Endothelial cell of umbilical vein (primary cell): ENCODE measurements at regions not wholly inside any gene's neighbourhood (a gene's known extent, or its start where the extent isn't known, plus 50 kb on each side); places are given as distances from the start of the nearest gene placed in this dataset.

Source experiments
- BruUV-seq: library from RNA; stranded (reverse); fragments of 400-500 nt; replicated peaks from 2 replicates; lab custom pipeline; 2021; lab: Mats Ljungman, UMichigan
- CTCF ChIA-PET: fragments of 300-600, 350-600 bp; sonication (Branson Sonifier 250); formaldehyde crosslinking; loops from one replicate; lab custom pipeline; 2021; ENCODE audit warnings: antibody characterized with exemption, inconsistent platforms; lab: Charles Lee
- POLR2A ChIA-PET: fragments of 300-600, 350-600 bp; sonication (Branson Sonifier 250); formaldehyde crosslinking; loops from one replicate; lab custom pipeline; 2021; ENCODE audit warnings: antibody characterized with exemption, inconsistent platforms; lab: Charles Lee
- DNase-seq: peaks from one replicate; pipeline ENCODE4 v3.0.0-alpha.2; 2011; ENCODE audit warnings: low read depth, low spot score
- FAIRE-seq: peaks from 2 replicates; lab custom pipeline; 2011; peaks lifted over from hg19 to GRCh38; lab: Jason Lieb, UNC
- H2AFZ ChIP-seq: 2 replicates; pipeline ENCODE4 v1.6.0; 2012; ENCODE audit warnings: low read depth, low read length, control low read depth, inconsistent platforms
- H3K27ac ChIP-seq: 2 replicates; pipeline ENCODE4 v1.5.1; 2011; ENCODE audit warnings: low read depth, mild to moderate bottlenecking, control low read depth, low read length, moderate library complexity; ENCODE audit not compliant: insufficient read depth
- H3K27me3 ChIP-seq, 2 experiments: 2 replicates each; pipeline versions ENCODE4 v1.6.0 to v1.6.1; 2011; ENCODE audit warnings: low read length in 2 of 2, mixed read lengths in 1 of 2; ENCODE audit not compliant: control insufficient read depth in 2 of 2, insufficient read depth in 2 of 2
- H3K36me3 ChIP-seq, 2 experiments: 2 replicates in 1 of 2; 3 replicates in 1 of 2; pipeline ENCODE4 v1.5.1; 2011; ENCODE audit warnings: low read length in 2 of 2, mild to moderate bottlenecking in 1 of 2, moderate library complexity in 1 of 2; ENCODE audit not compliant: control insufficient read depth in 2 of 2, insufficient read depth in 2 of 2; ENCODE audit errors: extremely low read depth in 1 of 2
- H3K4me1 ChIP-seq: 3 replicates; pipeline ENCODE4 v1.5.1; 2011; ENCODE audit warnings: mild to moderate bottlenecking, low read length; ENCODE audit not compliant: control insufficient read depth, insufficient read depth; ENCODE audit errors: extremely low read depth
- H3K4me2 ChIP-seq: 2 replicates; pipeline ENCODE4 v1.6.1; 2011; ENCODE audit warnings: low read length, control low read depth, mixed read lengths; ENCODE audit not compliant: insufficient read depth
- H3K4me3 ChIP-seq, 3 experiments: fragments of 200-600 bp in 1 of 3; sonication (generic), shearing (Covaris generic) in 1 of 3; replicated peaks in 1 of 3; 2 replicates each; pipeline ENCODE4 v1.5.1; 2011 to 2016; ENCODE audit warnings: control low read depth in 3 of 3, low read length in 3 of 3, mild to moderate bottlenecking in 2 of 3, inconsistent platforms in 1 of 3, low read depth in 1 of 3, moderate library complexity in 1 of 3; ENCODE audit not compliant: insufficient read depth in 1 of 3
- H3K79me2 ChIP-seq: 2 replicates; pipeline ENCODE4 v1.6.0; 2012; ENCODE audit warnings: low read length, inconsistent platforms; ENCODE audit not compliant: control insufficient read depth, insufficient read depth
- H3K9ac ChIP-seq: replicated peaks from 2 replicates; pipeline ENCODE3; 2011; ENCODE audit warnings: low read length, control low read depth; ENCODE audit not compliant: insufficient read depth; ENCODE audit errors: extremely low read depth
- H3K9me1 ChIP-seq: replicated peaks from 3 replicates; pipeline ENCODE4 v1.6.0; 2011; ENCODE audit warnings: mild to moderate bottlenecking, low read length; ENCODE audit not compliant: control insufficient read depth, insufficient read depth; ENCODE audit errors: extremely low read depth
- H3K9me3 ChIP-seq: replicated peaks from 2 replicates; pipeline ENCODE4 v1.5.1; 2012; ENCODE audit warnings: low read length, inconsistent platforms; ENCODE audit not compliant: control insufficient read depth, insufficient read depth
- H4K20me1 ChIP-seq: replicated peaks from 2 replicates; pipeline ENCODE3; 2011; ENCODE audit warnings: mild to moderate bottlenecking, low read length; ENCODE audit not compliant: control insufficient read depth, insufficient read depth; ENCODE audit errors: extremely low read depth
- CTCF ChIP-seq, 2 donors: IDR thresholded peaks; 1 replicate in 1 of 2; 2 replicates in 1 of 2; pipeline ENCODE4 v1.5.1; 2011; ENCODE audit warnings: low read length in 2 of 2, mild to moderate bottlenecking in 2 of 2, moderate library complexity in 2 of 2, control low read depth in 1 of 2, inconsistent platforms in 1 of 2, low read depth in 1 of 2; ENCODE audit not compliant: insufficient read depth in 1 of 2; ENCODE audit errors: extremely low read depth in 1 of 2
- EZH2 ChIP-seq: IDR thresholded peaks from 2 replicates; pipeline ENCODE4 v1.6.1; 2012; ENCODE audit warnings: borderline replicate concordance, low read depth, mild to moderate bottlenecking, moderate library complexity, low read length, inconsistent platforms; ENCODE audit not compliant: severe bottlenecking
- FOS ChIP-seq: IDR thresholded peaks from 2 replicates; pipeline ENCODE4 v1.6.1; 2011; ENCODE audit warnings: mild to moderate bottlenecking, low read length, moderate library complexity, borderline replicate concordance; ENCODE audit not compliant: insufficient read depth
- GATA2 ChIP-seq: IDR thresholded peaks from 2 replicates; pipeline ENCODE4 v1.7.0; 2011; ENCODE audit warnings: low read depth, mild to moderate bottlenecking, moderate library complexity, mixed read lengths, low read length; ENCODE audit not compliant: insufficient read length, insufficient read depth
- JUN ChIP-seq: IDR thresholded peaks from 2 replicates; pipeline ENCODE4 v1.6.1; 2011; ENCODE audit warnings: borderline replicate concordance, low read depth; ENCODE audit not compliant: insufficient read length, insufficient read depth
- MYC ChIP-seq: IDR thresholded peaks from one replicate; pipeline ENCODE4 v1.6.1; 2011; ENCODE audit warnings: mild to moderate bottlenecking, low read depth, low read length
- POLR2A ChIP-seq: IDR thresholded peaks from 2 replicates; pipeline ENCODE4 v1.6.1; 2012; ENCODE audit warnings: low read depth, mild to moderate bottlenecking, control low read depth, low read length
- POLR2AphosphoS5 ChIP-seq: IDR thresholded peaks from 2 replicates; pipeline ENCODE4 v1.6.1; 2012; ENCODE audit warnings: low read depth, mild to moderate bottlenecking, control low read depth, low read length, moderate library complexity; ENCODE audit not compliant: insufficient read depth
- dilution Hi-C: fragments of 300-500 bp; cut with MboI; formaldehyde crosslinking; loops from one replicate; pipeline ENCODE4 v1.15.0; 2019; ENCODE audit warnings: low sequenced_read_pairs; ENCODE audit not compliant: extremely low pct_ligation_motif_present
- intact Hi-C: fragments of 100-400 bp; cut with micrococcal nuclease; formaldehyde crosslinking; loops from one replicate; pipeline ENCODE4 v1.10.0; 2022
- TF ChIP-seq, protein P1 (sequence below): IDR thresholded peaks from 2 replicates; pipeline ENCODE4 v1.6.1; 2011; ENCODE audit not compliant: insufficient read depth, insufficient read length

GRCh38 chr10:130570074-130570473 lies 433.9 kb downstream of the GLRX3 start:
- no peaks in the 10 kb centered on the region for H3K27me3 ChIP-seq
- H3K36me3 ChIP-seq, result no peaks in the 10 kb centered on the region
- H3K79me2 ChIP-seq, result no peaks in the 10 kb centered on the region
- no peaks in the 10 kb centered on the region for H4K20me1 ChIP-seq
- no peak for FAIRE-seq
- H3K4me3 ChIP-seq, result no peak overlapping the region
- H3K9me3 ChIP-seq, result peaks cover 10% of the 10 kb centered on the region
- no peak overlapping the region for H2AFZ ChIP-seq
- H3K4me1 ChIP-seq, result no peaks in the 10 kb centered on the region
- H3K27ac ChIP-seq, result no peak overlapping the region
- no peak for TF ChIP-seq POLR2A
- no peak for TF ChIP-seq GATA2
- TF ChIP-seq, protein P1, sequence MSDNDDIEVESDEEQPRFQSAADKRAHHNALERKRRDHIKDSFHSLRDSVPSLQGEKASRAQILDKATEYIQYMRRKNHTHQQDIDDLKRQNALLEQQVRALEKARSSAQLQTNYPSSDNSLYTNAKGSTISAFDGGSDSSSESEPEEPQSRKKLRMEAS, result no peak
- TF ChIP-seq CTCF (IDR thresholded peaks at IDR 0.05; ENCODE audit: extremely low read depth in 1 of 2, insufficient read depth in 1 of 2, low read depth in 1 of 2, low read length in 2 of 2), result no peak
- TF ChIP-seq POLR2AphosphoS5, result no peak
- no peak for TF ChIP-seq FOS
- TF ChIP-seq EZH2, result no peak
- no peak for TF ChIP-seq MYC
- TF ChIP-seq JUN, result no peak
- dilution Hi-C loops (no loop called here), intact Hi-C loops (no loop called here)
- DNase-seq, result no peak
- ChIA-PET CTCF (no interaction called here), POLR2A (no interaction called here)
- no TSS peak for BruUV-seq
- H3K9me1 ChIP-seq, result no peaks in the 10 kb centered on the region
- no peak overlapping the region for H3K4me2 ChIP-seq
- H3K9ac ChIP-seq, result no peak overlapping the region
